AG08396 (cell line): ENCODE measurements at regions not wholly inside any gene's neighbourhood (a gene's known extent, or its start where the extent isn't known, plus 50 kb on each side); places are given as distances from the start of the nearest gene placed in this dataset.

Source experiments
- DNase-seq: peaks from one replicate; pipeline ENCODE4 v3.0.0; 2012; ENCODE audit warnings: low spot score, mixed read lengths

DNA sequence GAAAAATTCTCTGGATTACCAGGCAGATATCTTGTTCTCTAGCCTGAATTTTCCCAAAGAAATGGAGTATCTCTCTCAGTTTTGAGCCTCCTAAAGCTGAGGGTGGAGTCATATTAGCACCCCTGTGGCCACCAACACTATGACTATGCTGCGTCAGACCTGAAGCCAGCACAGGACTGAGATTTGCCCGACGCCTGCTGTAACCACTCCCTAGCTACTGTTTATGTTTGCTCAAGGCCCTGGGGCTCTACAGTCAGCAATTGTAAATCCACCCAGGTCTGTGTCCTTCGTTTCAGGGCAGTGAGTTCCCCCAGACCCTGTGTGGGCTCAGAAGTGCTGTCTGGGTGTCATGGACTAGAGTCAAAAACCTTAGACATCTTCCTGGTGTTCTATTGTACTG is 61.4 kb downstream of the ZXDA start:
- no peak for DNase-seq

DNA sequence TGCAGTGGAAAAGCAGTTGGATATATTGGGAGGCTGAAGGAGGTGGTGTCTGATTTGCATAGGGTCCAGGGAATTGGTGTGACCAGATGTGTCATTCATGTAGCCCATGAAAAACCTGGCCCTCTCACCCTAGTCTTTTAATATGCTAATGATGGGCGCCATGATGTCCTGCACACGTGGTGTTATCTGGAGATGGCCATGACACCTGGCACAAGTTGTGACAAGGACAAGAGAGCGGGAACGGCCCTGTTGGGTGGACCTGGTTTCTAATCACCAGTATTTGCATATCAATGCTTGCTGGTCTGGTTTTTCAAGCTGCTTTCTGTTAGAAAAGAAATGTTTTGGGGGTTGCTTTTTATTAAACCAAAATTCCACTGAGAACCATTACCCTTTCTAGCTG is 87.4 kb downstream of the ZXDA start:
- DNase-seq, result no peak

DNA sequence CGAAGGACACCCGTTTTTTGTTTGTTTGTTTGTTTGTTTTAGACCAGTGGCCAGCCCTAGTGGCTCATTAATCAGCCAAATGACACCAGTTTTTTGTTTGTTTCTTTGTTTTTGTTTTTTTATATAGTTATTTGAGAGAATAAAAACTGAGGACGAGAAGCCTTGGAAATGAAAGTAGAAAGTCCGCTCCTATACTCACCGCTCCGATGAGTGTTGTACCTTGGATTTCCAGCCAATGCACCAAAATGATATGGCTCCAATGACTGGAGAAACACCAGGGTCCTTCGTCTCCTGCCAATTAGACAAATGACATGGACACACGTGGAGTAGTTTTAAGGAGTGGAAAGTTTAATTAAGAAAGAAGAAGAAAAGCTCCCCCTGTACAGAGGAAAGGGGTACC is 87.9 kb downstream of the ZXDA start:
- no peak for DNase-seq

DNA sequence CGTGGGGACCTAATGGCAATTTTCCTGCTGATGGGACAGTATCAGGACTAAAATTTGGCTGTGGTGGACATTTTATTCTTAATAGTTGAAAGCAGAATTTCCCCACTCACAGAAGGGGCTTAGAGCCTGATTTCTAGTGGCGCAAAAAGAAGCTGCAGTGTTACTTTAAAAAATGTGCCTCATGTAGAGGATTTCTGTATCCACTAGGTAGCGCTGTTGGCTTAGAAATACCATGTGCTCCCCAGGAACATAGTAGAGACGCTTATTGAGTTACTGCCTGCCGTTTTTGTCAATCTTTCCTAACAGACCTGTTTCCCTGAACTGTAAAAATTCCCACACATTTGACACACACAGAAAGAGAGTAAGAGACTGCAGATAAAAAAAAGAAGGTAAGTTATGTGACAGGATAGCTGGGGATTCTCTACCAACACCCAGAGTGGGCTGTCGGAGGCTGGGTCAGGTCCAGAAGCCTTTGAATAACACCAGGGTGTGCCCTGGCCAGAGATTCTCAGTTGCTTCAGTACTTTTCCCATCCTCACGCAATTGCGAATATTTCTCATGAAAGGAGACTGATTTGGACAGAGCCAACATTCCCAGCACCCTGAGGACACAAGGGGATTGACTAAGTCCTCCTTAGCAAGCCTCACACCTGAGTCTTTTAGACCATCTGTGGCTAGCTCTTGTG is 88.4 kb downstream of the ZXDA start:
- peak; percentile 46 for DNase-seq

DNA sequence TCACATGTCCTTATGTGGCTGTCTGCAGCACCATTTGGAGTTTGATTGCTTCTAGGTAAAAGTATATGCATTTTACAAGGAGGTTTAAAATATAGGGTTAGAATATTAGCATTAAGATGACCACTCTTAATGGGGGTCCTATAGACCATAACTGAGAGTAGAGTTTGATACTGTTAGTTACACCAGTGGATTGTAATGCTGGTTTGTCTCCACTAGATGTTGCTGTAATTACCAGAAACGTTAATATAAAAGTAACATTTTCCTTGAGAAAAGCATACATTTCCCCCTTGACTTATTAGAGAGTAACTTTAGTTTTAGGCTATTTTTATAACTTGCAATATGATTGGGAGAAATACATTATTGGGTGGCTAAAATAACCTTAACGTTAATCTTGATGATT is 93.0 kb downstream of the ZXDA start:
- DNase-seq, result no peak

DNA sequence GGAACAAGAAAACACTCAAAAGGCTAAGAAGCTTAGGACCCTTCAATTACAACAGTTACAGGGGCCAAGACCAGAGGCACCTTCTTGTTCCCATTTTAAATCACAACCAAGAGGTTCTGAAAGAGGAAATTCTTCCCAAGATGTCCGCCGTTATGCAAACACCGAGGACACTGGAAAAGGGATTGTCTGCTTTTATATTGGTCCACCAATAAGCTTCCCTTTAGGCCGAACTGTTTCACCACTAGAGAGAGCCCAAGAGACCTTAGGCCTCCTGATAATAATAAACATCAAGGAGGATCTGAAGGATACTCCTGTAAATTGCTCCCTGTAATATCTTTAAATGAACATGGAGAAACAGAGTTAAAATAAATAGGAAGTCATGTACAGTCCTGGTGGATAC is 92.6 kb upstream of the NLRP2B start:
- no peak for DNase-seq

DNA sequence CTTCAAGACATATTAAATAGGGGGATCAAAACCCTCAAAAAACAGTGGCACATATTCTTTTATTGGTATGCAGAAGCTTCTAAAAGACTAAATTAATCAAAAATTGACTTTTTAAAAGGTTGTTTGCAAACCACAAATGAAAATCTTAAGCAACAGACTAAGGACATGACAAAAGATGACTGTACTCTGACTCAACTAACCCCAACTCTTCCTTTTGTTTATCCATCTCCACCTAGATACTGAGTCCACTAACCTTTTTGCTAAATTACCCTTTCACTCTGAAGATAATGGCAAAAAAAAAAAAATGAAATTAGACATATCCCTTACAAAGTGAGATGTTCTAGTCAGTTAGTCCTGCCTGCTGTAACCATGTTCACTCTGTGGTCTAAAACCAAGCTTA is 91.6 kb upstream of the NLRP2B start:
- DNase-seq, result no peak

DNA sequence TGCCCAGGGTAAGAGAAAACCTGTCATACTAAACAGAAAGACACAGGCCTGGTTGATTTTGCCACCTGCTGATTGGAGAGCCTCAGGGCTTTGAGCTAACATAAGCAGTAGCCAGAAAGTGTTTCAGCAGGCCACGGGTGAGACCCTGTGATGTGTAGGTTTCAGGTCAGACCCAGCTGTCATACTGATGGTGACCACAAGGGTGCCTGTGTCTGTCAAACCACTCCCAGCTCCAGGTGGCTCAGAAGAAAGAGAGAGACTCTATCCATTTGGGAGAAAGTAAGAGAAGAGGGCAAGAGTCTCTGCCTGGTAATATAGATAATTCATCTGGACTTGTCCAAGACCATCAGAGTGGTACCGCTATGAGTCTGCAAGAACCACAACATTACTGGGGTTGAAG is 72.8 kb upstream of the NLRP2B start:
- DNase-seq, result no peak

DNA sequence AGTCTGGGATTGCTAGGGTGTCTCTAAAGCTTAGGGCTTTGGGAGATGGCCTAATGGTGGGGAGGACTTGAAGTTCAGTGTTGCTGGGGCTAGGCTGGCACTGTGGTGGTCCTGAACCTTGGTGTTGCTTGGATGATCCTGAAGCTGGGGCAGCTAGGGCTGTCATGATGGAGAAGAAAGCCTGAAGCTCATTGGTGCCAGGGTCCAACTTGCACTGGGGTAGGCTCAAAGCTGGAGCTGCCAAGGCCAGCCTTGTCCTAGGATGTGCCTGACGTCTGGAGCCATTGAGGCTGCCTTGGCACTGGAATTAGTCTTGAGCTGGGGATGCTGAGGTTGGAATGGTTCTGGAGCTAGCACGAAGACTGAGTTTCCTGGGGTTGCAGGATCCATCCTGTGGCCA is 61.0 kb upstream of the NLRP2B start:
- no peak for DNase-seq

DNA sequence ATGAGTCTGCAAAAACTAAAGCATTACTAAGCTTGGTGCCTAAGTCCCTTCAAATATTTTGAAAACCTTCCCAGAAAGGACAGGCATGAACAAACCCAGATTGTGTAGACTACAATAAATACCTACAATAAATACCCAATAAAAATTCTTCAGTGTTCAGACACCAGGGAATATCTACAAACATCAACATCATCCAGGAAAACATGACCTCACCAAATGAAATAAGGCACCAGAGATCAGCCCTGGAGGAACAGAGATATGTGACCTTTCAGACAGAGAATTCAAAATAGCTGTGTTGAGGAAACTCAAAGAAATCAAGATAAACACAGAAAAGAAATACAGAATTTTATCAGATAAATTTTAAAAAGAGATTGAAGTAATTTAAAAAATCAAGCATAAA is 57.8 kb upstream of the NLRP2B start:
- DNase-seq, result no peak
